ENCODE measurements at regions not wholly inside any gene's neighbourhood (a gene's known extent, or its start where the extent isn't known, plus 50 kb on each side); places are given as distances from the start of the nearest gene placed in this dataset.

DNA sequence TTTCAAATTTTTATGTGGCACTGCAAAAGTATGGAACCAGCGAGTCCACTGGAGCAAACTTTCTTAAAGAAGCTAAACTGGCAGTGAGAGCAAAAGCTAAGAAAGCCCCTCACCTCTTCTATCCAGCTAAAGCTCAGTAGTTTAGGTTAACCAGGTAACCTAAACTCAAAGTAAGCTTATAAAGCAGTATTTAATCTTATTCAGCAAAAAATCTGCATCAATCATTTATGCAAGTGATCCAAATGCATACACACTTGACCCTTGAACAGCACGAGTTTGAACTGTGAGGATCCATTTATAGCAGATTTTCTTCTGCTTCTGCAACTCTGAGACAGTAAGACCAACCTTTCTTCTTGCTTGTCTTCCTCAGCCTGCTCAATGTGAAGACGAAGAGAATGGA is 363.8 kb upstream of the CDH18 start:
- CTCF ChIA-PET: interaction anchor here (0.6 kb wide), 1 partner anchor 637 kb away, joined by 3 read pairs; no protein-coding TSS in a partner anchor
- H3K36me3 Mint-ChIP-seq: peaks cover 10% of the 10 kb centered on the region

DNA sequence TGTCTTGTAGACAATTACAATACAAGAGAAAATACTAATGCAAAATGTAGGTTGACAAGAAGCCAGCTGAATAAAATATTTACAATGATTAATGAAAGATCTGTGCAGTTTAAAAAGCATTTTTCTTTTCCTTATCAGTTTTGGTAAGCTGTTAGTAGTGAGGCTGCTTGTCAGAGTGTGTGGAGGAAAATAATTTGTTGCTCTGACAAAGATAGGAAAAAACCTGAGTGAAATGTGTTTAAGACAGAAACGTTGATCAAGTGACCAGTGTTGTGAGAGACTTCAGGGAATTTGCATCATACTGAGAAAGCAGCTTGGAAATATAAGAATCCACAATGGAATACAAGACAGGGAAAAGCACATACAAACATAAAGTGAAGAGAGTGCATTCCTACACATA is 360.3 kb upstream of the CDH18 start:
- ATAC-seq (no peak), DNase-seq (ENCODE audit: low spot score) (no peak)
- ChIA-PET POLR2A (no interaction called here), CTCF (no interaction called here)
- no peak overlapping the region for H3K27ac Mint-ChIP-seq
- H3K4me1 Mint-ChIP-seq: no peaks in the 10 kb centered on the region
- H3K9me3 Mint-ChIP-seq: peaks cover 22% of the 10 kb centered on the region
- H3K4me3 Mint-ChIP-seq: no peak overlapping the region
- H3K27me3 Mint-ChIP-seq (ENCODE audit: low read depth): no peaks in the 10 kb centered on the region
- H3K36me3 Mint-ChIP-seq: peaks cover 10% of the 10 kb centered on the region
- TF ChIP-seq, protein P1, sequence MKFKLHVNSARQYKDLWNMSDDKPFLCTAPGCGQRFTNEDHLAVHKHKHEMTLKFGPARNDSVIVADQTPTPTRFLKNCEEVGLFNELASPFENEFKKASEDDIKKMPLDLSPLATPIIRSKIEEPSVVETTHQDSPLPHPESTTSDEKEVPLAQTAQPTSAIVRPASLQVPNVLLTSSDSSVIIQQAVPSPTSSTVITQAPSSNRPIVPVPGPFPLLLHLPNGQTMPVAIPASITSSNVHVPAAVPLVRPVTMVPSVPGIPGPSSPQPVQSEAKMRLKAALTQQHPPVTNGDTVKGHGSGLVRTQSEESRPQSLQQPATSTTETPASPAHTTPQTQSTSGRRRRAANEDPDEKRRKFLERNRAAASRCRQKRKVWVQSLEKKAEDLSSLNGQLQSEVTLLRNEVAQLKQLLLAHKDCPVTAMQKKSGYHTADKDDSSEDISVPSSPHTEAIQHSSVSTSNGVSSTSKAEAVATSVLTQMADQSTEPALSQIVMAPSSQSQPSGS (CRISPR knock-in tag; IDR thresholded peaks at IDR 0.05; ENCODE audit: borderline replicate concordance, low read depth): no peak
- TF ChIP-seq ZNF317 (CRISPR knock-in tag; IDR thresholded peaks at IDR 0.05; ENCODE audit: borderline replicate concordance, low read depth) (no peak), FOXJ3 (CRISPR knock-in tag; IDR thresholded peaks at IDR 0.05; ENCODE audit: borderline replicate concordance) (no peak), ZNF396 (CRISPR knock-in tag; IDR thresholded peaks at IDR 0.05; ENCODE audit: borderline replicate concordance) (no peak), GRHL2 (CRISPR knock-in tag; IDR thresholded peaks at IDR 0.05; ENCODE audit: insufficient replicate concordance, severe bottlenecking) (no peak), MYBL2 (CRISPR knock-in tag; IDR thresholded peaks at IDR 0.05) (no peak)
- TF ChIP-seq, protein P2, sequence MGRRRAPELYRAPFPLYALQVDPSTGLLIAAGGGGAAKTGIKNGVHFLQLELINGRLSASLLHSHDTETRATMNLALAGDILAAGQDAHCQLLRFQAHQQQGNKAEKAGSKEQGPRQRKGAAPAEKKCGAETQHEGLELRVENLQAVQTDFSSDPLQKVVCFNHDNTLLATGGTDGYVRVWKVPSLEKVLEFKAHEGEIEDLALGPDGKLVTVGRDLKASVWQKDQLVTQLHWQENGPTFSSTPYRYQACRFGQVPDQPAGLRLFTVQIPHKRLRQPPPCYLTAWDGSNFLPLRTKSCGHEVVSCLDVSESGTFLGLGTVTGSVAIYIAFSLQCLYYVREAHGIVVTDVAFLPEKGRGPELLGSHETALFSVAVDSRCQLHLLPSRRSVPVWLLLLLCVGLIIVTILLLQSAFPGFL (CRISPR knock-in tag; IDR thresholded peaks at IDR 0.05; ENCODE audit: borderline replicate concordance): no peak
- TF ChIP-seq, protein P3, sequence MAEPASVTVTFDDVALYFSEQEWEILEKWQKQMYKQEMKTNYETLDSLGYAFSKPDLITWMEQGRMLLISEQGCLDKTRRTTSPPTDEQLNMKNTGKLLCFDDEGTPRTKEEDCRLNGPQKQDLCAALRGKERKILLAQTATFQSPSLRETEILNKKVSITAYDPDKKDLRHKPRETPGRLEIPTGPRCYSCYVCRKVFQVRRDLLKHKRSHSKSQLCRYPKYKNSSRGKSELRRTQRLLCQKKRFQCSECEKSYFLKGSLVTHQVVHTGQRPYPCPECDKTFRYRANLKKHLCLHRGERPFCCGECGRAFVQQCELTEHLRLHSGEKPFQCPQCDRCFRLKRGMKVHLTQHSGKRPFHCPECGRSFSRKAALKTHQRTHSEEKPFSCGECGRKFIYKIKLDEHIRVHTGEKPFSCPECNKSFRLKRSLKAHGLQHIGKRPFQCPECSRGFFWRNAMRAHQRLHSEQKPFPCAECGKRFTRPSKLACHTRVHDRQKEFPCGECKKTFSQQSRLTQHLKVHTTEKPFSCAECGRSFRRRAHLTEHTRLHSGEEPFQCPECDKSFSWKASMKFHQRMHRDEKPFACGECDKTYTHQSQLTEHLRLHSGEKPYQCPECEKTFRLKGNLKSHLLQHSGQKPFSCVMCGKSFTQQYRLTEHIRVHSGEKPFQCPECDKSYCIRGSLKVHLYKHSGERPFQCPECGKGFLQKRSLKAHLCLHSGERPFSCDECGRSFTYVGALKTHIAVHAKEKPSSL (CRISPR knock-in tag; conservative IDR thresholded peaks at IDR 0.05): no peak
- TF ChIP-seq, protein P4, sequence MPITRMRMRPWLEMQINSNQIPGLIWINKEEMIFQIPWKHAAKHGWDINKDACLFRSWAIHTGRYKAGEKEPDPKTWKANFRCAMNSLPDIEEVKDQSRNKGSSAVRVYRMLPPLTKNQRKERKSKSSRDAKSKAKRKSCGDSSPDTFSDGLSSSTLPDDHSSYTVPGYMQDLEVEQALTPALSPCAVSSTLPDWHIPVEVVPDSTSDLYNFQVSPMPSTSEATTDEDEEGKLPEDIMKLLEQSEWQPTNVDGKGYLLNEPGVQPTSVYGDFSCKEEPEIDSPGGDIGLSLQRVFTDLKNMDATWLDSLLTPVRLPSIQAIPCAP (CRISPR knock-in tag; IDR thresholded peaks at IDR 0.05): no peak

More for the DNA sequence above, 363.8 kb upstream of the CDH18 start:
- POLR2A ChIA-PET: no interaction called here
- Mint-ChIP-seq H3K4me3 (no peak overlapping the region), H3K27me3 (ENCODE audit: low read depth) (no peaks in the 10 kb centered on the region), H3K4me1 (no peaks in the 10 kb centered on the region), H3K9me3 (peaks cover 17% of the 10 kb centered on the region), H3K27ac (no peak overlapping the region)
- DNase-seq (ENCODE audit: low spot score): no peak
- no peak for TF ChIP-seq GTF2I (CRISPR knock-in tag; conservative IDR thresholded peaks at IDR 0.05)
- no peak for TF ChIP-seq ZNF138 (CRISPR knock-in tag; conservative IDR thresholded peaks at IDR 0.05)
- TF ChIP-seq ELF4 (CRISPR knock-in tag; IDR thresholded peaks at IDR 0.05; ENCODE audit: low read depth): no peak
- TF ChIP-seq CBFB (CRISPR knock-in tag; IDR thresholded peaks at IDR 0.05; ENCODE audit: low read depth): no peak
- no peak for TF ChIP-seq ZBTB21 (CRISPR knock-in tag; IDR thresholded peaks at IDR 0.05; ENCODE audit: borderline replicate concordance)
- TF ChIP-seq, protein P5, sequence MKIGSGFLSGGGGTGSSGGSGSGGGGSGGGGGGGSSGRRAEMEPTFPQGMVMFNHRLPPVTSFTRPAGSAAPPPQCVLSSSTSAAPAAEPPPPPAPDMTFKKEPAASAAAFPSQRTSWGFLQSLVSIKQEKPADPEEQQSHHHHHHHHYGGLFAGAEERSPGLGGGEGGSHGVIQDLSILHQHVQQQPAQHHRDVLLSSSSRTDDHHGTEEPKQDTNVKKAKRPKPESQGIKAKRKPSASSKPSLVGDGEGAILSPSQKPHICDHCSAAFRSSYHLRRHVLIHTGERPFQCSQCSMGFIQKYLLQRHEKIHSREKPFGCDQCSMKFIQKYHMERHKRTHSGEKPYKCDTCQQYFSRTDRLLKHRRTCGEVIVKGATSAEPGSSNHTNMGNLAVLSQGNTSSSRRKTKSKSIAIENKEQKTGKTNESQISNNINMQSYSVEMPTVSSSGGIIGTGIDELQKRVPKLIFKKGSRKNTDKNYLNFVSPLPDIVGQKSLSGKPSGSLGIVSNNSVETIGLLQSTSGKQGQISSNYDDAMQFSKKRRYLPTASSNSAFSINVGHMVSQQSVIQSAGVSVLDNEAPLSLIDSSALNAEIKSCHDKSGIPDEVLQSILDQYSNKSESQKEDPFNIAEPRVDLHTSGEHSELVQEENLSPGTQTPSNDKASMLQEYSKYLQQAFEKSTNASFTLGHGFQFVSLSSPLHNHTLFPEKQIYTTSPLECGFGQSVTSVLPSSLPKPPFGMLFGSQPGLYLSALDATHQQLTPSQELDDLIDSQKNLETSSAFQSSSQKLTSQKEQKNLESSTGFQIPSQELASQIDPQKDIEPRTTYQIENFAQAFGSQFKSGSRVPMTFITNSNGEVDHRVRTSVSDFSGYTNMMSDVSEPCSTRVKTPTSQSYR (CRISPR knock-in tag; IDR thresholded peaks at IDR 0.05): no peak
- TF ChIP-seq, protein P6, sequence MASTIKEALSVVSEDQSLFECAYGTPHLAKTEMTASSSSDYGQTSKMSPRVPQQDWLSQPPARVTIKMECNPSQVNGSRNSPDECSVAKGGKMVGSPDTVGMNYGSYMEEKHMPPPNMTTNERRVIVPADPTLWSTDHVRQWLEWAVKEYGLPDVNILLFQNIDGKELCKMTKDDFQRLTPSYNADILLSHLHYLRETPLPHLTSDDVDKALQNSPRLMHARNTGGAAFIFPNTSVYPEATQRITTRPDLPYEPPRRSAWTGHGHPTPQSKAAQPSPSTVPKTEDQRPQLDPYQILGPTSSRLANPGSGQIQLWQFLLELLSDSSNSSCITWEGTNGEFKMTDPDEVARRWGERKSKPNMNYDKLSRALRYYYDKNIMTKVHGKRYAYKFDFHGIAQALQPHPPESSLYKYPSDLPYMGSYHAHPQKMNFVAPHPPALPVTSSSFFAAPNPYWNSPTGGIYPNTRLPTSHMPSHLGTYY (CRISPR knock-in tag; IDR thresholded peaks at IDR 0.05): no peak
- TF ChIP-seq NFE2L1 (CRISPR knock-in tag; IDR thresholded peaks at IDR 0.05): no peak
- TF ChIP-seq, protein P7, sequence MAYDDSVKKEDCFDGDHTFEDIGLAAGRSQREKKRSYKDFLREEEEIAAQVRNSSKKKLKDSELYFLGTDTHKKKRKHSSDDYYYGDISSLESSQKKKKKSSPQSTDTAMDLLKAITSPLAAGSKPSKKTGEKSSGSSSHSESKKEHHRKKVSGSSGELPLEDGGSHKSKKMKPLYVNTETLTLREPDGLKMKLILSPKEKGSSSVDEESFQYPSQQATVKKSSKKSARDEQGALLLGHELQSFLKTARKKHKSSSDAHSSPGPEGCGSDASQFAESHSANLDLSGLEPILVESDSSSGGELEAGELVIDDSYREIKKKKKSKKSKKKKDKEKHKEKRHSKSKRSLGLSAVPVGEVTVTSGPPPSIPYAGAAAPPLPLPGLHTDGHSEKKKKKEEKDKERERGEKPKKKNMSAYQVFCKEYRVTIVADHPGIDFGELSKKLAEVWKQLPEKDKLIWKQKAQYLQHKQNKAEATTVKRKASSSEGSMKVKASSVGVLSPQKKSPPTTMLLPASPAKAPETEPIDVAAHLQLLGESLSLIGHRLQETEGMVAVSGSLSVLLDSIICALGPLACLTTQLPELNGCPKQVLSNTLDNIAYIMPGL (CRISPR knock-in tag; IDR thresholded peaks at IDR 0.05): no peak
- TF ChIP-seq FOXK1 (CRISPR knock-in tag; IDR thresholded peaks at IDR 0.05): no peak
- TF ChIP-seq, protein P8, sequence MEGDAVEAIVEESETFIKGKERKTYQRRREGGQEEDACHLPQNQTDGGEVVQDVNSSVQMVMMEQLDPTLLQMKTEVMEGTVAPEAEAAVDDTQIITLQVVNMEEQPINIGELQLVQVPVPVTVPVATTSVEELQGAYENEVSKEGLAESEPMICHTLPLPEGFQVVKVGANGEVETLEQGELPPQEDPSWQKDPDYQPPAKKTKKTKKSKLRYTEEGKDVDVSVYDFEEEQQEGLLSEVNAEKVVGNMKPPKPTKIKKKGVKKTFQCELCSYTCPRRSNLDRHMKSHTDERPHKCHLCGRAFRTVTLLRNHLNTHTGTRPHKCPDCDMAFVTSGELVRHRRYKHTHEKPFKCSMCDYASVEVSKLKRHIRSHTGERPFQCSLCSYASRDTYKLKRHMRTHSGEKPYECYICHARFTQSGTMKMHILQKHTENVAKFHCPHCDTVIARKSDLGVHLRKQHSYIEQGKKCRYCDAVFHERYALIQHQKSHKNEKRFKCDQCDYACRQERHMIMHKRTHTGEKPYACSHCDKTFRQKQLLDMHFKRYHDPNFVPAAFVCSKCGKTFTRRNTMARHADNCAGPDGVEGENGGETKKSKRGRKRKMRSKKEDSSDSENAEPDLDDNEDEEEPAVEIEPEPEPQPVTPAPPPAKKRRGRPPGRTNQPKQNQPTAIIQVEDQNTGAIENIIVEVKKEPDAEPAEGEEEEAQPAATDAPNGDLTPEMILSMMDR (IDR thresholded peaks at IDR 0.05): no peak
- no peak for ATAC-seq
